NB4 (cell line): ENCODE measurements at regions not wholly inside any gene's neighbourhood (a gene's known extent, or its start where the extent isn't known, plus 50 kb on each side); places are given as distances from the start of the nearest gene placed in this dataset.

ENCODE experiments used
- MAX ChIP-seq: IDR thresholded peaks from 2 replicates; pipeline ENCODE4 v1.6.1; 2011; ENCODE audit warnings: low read depth, low read length
- MYC ChIP-seq: IDR thresholded peaks from 2 replicates; pipeline ENCODE4 v1.6.1; 2011; ENCODE audit warnings: low read depth, low read length
- POLR2A ChIP-seq: IDR thresholded peaks from 2 replicates; pipeline ENCODE4 v1.6.1; 2011; ENCODE audit warnings: mild to moderate bottlenecking; ENCODE audit not compliant: insufficient read length; ENCODE audit errors: extremely low read depth
- TF ChIP-seq, protein P1 (sequence below): IDR thresholded peaks from one replicate; pipeline ENCODE4 v1.5.1; 2012; ENCODE audit warnings: low read depth, low read length

- TF ChIP-seq, protein P1, sequence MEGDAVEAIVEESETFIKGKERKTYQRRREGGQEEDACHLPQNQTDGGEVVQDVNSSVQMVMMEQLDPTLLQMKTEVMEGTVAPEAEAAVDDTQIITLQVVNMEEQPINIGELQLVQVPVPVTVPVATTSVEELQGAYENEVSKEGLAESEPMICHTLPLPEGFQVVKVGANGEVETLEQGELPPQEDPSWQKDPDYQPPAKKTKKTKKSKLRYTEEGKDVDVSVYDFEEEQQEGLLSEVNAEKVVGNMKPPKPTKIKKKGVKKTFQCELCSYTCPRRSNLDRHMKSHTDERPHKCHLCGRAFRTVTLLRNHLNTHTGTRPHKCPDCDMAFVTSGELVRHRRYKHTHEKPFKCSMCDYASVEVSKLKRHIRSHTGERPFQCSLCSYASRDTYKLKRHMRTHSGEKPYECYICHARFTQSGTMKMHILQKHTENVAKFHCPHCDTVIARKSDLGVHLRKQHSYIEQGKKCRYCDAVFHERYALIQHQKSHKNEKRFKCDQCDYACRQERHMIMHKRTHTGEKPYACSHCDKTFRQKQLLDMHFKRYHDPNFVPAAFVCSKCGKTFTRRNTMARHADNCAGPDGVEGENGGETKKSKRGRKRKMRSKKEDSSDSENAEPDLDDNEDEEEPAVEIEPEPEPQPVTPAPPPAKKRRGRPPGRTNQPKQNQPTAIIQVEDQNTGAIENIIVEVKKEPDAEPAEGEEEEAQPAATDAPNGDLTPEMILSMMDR: no peak
- TF ChIP-seq POLR2A: no peak
- no peak for TF ChIP-seq MAX
- TF ChIP-seq MYC: no peak
These were observed 89.6 kb downstream of the ZNF280B start for GRCh38 chr22:22418957-22419356.
